Neural cell (in vitro differentiated cells): ENCODE measurements at regions not wholly inside any gene's neighbourhood (a gene's known extent, or its start where the extent isn't known, plus 50 kb on each side); places are given as distances from the start of the nearest gene placed in this dataset.
"Not testable (repeated sequence)": the region's sequence is repeated elsewhere in the genome, so short reads cannot be mapped to it uniquely, and the experiment has no call there.

Source experiments
- EP300 ChIP-seq: fragments of 450-650 bp; conservative IDR thresholded peaks from 2 replicates; pipeline ENCODE4 v1.6.1; 2014; ENCODE audit warnings: antibody characterized with exemption, mild to moderate bottlenecking, moderate library complexity; ENCODE audit not compliant: poor library complexity, severe bottlenecking
- EZH2 ChIP-seq: fragments of 200-600, 300-800 bp; shearing (Covaris generic), sonication (generic); IDR thresholded peaks from 2 replicates; pipeline ENCODE4 v1.6.1; 2014; ENCODE audit warnings: antibody characterized with exemption, low read length, borderline replicate concordance, mild to moderate bottlenecking; ENCODE audit not compliant: insufficient read depth, poor library complexity, severe bottlenecking
- MXI1 ChIP-seq: fragments of 450-650 bp; conservative IDR thresholded peaks from 2 replicates; pipeline ENCODE4 v1.6.1; 2014; ENCODE audit warnings: antibody characterized with exemption, mild to moderate bottlenecking; ENCODE audit not compliant: poor library complexity, severe bottlenecking
- POLR2AphosphoS5 ChIP-seq: IDR thresholded peaks from 2 replicates; pipeline ENCODE4 v1.6.1; 2012
- RAD21 ChIP-seq: fragments of 450-650 bp; conservative IDR thresholded peaks from 2 replicates; pipeline ENCODE4 v1.6.1; 2014; ENCODE audit warnings: antibody characterized with exemption, mild to moderate bottlenecking, moderate library complexity
- SMC3 ChIP-seq: fragments of 450-650 bp; conservative IDR thresholded peaks from 2 replicates; pipeline ENCODE4 v1.6.1; 2014; ENCODE audit warnings: antibody characterized with exemption, mild to moderate bottlenecking, moderate library complexity; ENCODE audit not compliant: poor library complexity
- TAF1 ChIP-seq: IDR thresholded peaks from 2 replicates; pipeline ENCODE4 v1.6.1; 2012; ENCODE audit warnings: low read depth
- TF ChIP-seq, protein P1 (sequence below): fragments of 450-650 bp; IDR thresholded peaks from 2 replicates; pipeline ENCODE4 v1.5.1; 2014; ENCODE audit warnings: antibody characterized with exemption, mild to moderate bottlenecking, moderate library complexity; ENCODE audit not compliant: poor library complexity, severe bottlenecking
- TF ChIP-seq, protein P2 (sequence below): IDR thresholded peaks from 2 replicates; pipeline ENCODE4 v1.6.1; 2012; ENCODE audit warnings: borderline replicate concordance

DNA sequence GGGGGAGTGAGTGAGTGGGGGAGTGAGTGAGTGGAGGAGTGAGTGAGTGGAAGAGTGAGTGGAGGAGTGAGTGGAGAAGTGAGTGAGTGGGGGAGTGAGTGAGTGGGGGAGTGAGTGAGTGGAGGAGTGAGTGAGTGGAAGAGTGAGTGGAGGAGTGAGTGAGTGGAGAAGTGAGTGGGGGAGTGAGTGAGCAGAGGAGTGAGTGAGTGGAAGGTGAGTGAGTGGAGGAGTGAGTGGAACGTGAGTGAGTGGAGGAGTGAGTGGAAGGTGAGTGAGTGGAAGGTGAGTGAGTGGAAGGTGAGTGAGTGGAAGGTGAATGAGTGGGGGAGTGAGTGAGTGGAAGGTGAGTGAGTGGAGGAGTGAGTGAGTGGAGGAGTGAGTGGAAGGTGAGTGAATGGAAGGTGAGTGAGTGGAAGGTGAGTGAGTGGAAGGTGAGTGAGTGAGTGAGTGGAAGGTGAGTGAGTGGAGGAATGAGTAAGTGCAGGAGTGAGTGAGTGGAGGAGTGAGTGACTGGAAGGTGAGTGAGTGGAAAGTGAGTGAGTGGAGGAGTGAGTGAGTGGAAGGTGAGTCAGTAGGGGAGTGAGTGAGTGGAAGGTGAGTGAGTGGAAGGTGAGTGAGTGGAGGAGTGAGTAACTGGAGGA lies 62.4 kb upstream of the GZMB start:
- TF ChIP-seq MXI1, EZH2, RAD21, POLR2AphosphoS5, SMC3, TAF1, EP300: not testable (repeated sequence)
- TF ChIP-seq, protein P1, sequence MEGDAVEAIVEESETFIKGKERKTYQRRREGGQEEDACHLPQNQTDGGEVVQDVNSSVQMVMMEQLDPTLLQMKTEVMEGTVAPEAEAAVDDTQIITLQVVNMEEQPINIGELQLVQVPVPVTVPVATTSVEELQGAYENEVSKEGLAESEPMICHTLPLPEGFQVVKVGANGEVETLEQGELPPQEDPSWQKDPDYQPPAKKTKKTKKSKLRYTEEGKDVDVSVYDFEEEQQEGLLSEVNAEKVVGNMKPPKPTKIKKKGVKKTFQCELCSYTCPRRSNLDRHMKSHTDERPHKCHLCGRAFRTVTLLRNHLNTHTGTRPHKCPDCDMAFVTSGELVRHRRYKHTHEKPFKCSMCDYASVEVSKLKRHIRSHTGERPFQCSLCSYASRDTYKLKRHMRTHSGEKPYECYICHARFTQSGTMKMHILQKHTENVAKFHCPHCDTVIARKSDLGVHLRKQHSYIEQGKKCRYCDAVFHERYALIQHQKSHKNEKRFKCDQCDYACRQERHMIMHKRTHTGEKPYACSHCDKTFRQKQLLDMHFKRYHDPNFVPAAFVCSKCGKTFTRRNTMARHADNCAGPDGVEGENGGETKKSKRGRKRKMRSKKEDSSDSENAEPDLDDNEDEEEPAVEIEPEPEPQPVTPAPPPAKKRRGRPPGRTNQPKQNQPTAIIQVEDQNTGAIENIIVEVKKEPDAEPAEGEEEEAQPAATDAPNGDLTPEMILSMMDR: not testable (repeated sequence)
- TF ChIP-seq, protein P2, sequence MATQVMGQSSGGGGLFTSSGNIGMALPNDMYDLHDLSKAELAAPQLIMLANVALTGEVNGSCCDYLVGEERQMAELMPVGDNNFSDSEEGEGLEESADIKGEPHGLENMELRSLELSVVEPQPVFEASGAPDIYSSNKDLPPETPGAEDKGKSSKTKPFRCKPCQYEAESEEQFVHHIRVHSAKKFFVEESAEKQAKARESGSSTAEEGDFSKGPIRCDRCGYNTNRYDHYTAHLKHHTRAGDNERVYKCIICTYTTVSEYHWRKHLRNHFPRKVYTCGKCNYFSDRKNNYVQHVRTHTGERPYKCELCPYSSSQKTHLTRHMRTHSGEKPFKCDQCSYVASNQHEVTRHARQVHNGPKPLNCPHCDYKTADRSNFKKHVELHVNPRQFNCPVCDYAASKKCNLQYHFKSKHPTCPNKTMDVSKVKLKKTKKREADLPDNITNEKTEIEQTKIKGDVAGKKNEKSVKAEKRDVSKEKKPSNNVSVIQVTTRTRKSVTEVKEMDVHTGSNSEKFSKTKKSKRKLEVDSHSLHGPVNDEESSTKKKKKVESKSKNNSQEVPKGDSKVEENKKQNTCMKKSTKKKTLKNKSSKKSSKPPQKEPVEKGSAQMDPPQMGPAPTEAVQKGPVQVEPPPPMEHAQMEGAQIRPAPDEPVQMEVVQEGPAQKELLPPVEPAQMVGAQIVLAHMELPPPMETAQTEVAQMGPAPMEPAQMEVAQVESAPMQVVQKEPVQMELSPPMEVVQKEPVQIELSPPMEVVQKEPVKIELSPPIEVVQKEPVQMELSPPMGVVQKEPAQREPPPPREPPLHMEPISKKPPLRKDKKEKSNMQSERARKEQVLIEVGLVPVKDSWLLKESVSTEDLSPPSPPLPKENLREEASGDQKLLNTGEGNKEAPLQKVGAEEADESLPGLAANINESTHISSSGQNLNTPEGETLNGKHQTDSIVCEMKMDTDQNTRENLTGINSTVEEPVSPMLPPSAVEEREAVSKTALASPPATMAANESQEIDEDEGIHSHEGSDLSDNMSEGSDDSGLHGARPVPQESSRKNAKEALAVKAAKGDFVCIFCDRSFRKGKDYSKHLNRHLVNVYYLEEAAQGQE: not testable (repeated sequence)
